ENCODE measurements at regions not wholly inside any gene's neighbourhood (a gene's known extent, or its start where the extent isn't known, plus 50 kb on each side); places are given as distances from the start of the nearest gene placed in this dataset.
"Not testable (repeated sequence)": the region's sequence is repeated elsewhere in the genome, so short reads cannot be mapped to it uniquely, and the experiment has no call there.

GRCh38 chrX:37904833-37905232 lies 57.5 kb upstream of the DYNLT3 start:
- in situ Hi-C loops (cut with HindIII; ENCODE audit: low pct_unique_long_range_greater_than_20kb, low sequenced_read_pairs) = no loop called here
- DNase-seq (ENCODE audit: low read depth) = no peak

DNA sequence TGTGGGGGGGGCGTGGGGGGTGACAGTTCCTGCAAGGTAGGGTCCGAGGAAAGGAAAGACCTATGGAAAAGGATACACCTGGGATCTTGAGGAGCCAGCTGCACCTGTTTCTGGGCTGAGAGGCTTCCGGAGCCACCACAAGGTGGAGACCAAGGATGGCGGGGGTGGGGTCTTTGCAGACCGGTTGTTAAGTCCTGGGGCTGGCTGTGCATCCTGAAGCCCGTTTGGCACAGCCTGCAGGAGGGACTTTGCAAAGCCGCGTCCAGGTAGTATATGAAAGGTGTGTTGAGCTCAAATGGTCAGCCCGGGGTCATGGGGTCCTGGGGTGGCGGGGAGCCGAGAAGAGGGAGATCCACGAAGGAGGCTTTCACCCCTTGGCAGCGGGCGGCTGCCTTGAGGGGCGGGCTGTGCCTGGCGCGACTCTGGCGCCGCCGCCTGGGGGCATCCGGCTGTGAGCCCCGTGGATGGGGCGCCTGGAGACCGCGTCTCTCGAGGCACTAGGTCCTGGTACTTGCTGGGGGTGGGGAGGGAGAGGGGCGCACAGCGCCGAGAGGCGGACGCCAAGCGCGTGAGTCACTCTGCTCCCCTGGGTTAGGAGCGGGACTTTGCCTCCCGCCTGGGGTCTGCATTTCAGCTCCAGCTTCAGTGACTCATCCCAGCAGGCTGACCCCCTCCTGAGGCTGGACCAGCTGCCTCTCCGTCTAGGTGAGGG lies 58.2 kb upstream of the DYNLT3 start:
- in situ Hi-C loops (cut with HindIII; ENCODE audit: low pct_unique_long_range_greater_than_20kb, low sequenced_read_pairs) = no loop called here
- DNase-seq (ENCODE audit: low read depth) = no peak

GRCh38 chrX:37906357-37906756 lies 59.0 kb upstream of the DYNLT3 start:
- no peak for DNase-seq (ENCODE audit: low read depth)
- in situ Hi-C loops (cut with HindIII; ENCODE audit: low pct_unique_long_range_greater_than_20kb, low sequenced_read_pairs) = no loop called here

GRCh38 chrX:37910186-37910585 lies 62.8 kb upstream of the DYNLT3 start:
- in situ Hi-C loops (cut with HindIII; ENCODE audit: low pct_unique_long_range_greater_than_20kb, low sequenced_read_pairs) = no loop called here
- no peak for DNase-seq (ENCODE audit: low read depth)

DNA sequence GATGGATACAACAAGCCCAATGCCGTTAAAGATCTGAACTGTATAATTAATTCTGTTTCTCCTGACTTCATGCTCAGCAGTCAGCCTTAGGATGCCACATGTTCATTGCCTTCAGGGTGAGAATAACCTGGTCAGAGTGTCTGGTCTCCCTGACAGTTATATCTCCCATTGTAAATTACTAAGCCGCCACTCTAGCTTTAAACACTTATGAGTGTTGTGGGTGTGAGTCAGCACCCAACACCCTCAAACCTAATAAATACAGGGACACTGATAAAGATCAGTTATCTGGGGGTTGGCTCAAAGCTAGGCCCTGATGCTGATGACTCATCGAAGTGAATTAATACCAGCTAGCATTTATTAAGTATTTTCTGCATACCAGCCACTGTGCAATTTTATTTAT lies 64.9 kb upstream of the DYNLT3 start:
- DNase-seq (ENCODE audit: low read depth) = peak; percentile 65
- in situ Hi-C loops (cut with HindIII; ENCODE audit: low pct_unique_long_range_greater_than_20kb, low sequenced_read_pairs) = no loop called here

- no peak for DNase-seq (ENCODE audit: low read depth)
- in situ Hi-C loops (cut with HindIII; ENCODE audit: low pct_unique_long_range_greater_than_20kb, low sequenced_read_pairs) = no loop called here
These were observed 65.4 kb upstream of the DYNLT3 start for GRCh38 chrX:37912777-37913176.

DNA sequence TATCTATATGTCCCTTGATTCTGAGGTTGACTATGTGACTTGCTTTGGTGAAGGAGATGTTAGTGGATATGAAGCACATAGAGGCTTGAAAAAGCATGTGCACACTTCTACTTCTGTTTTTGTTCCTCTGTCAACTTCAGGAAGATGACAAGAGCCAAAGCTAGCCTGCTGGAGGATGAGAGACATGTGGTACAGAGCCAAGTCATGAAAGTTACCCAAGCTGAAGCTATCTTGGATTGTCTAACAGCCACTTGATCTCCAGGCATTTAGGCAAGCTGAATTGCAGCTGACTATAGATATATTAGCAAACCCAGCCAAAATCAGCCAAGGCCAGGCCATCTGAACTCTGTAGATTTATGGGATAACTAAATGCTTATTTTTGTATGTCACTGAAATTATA lies 70.8 kb upstream of the DYNLT3 start:
- DNase-seq (ENCODE audit: low read depth) = no peak
- in situ Hi-C loops (cut with HindIII; ENCODE audit: low pct_unique_long_range_greater_than_20kb, low sequenced_read_pairs) = no loop called here

GRCh38 chrX:37918703-37919102 lies 71.3 kb upstream of the DYNLT3 start:
- in situ Hi-C loops (cut with HindIII; ENCODE audit: low pct_unique_long_range_greater_than_20kb, low sequenced_read_pairs) = no loop called here
- DNase-seq (ENCODE audit: low read depth) = no peak

DNA sequence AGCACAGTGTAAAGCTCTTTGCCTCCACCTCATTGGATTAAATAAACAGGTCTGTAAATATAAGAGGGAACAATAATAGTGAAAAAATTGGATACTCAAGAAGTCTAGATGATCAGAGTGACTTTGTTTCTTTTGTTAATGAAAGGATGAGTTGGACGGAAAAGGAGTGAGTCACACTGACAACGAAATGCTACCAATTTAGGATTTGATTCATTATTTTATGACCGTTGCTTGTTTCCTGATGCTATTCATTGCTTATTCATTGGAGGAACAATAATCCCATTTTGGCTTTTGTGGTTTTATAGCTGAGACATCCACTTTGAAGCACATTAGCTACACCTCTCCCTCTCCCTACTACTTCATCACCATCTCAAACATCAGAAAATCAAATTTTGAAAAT lies 74.4 kb upstream of the DYNLT3 start:
- no peak for DNase-seq (ENCODE audit: low read depth)
- in situ Hi-C loops (cut with HindIII; ENCODE audit: low pct_unique_long_range_greater_than_20kb, low sequenced_read_pairs) = no loop called here

DNA sequence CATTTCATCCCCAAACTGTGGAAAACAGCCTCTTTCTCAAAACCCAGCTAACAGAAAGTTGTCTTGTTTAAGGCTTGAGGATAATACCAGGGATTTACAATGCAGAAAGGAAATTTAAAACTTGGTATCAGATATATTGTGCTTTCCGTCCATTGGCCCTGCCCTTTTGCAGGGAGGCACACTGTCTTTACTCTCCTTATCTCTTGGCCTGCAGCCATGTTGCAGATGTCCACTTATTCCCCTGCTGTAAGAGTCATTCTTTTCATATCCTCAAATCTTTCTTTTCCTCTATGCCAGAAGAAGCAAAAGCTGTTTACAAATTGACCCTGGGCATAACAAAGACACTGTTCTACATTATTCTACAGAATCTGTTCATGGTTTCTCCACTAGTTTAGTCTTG lies 75.6 kb upstream of the DYNLT3 start:
- in situ Hi-C loops (cut with HindIII; ENCODE audit: low pct_unique_long_range_greater_than_20kb, low sequenced_read_pairs) = no loop called here
- DNase-seq (ENCODE audit: low read depth) = no peak

- DNase-seq (ENCODE audit: low read depth); in situ Hi-C loops (cut with HindIII; ENCODE audit: low pct_unique_long_range_greater_than_20kb, low sequenced_read_pairs): not testable (repeated sequence)
These were observed 78.4 kb upstream of the DYNLT3 start for GRCh38 chrX:37925761-37926160.

DNA sequence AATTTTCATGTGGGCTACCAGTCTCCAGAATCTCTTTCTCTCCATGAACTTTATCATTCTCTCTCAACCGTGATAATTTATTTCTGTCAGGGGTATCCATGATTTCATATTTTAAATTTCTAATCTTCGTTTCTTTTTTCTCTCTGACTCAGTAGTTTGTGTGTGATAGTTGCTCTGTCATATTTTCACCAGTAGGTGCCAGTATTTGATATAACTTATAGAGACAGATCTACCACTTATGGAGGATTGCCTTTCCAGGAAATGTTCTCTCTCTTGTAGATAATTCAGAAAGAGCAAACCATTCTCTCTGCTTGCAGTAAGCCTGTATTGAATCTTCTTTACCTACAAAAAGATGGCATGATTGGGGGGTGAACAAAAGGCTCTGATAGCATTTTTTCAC lies 79.3 kb upstream of the DYNLT3 start:
- in situ Hi-C loops (cut with HindIII; ENCODE audit: low pct_unique_long_range_greater_than_20kb, low sequenced_read_pairs) = no loop called here
- DNase-seq (ENCODE audit: low read depth) = peak; percentile 15

GRCh38 chrX:37942170-37942569 lies 64.2 kb upstream of the SYTL5 start:
- in situ Hi-C loops (cut with HindIII; ENCODE audit: low pct_unique_long_range_greater_than_20kb, low sequenced_read_pairs) = no loop called here
- DNase-seq (ENCODE audit: low read depth) = no peak

- DNase-seq (ENCODE audit: low read depth) = no peak
- in situ Hi-C loops (cut with HindIII; ENCODE audit: low pct_unique_long_range_greater_than_20kb, low sequenced_read_pairs) = no loop called here
These were observed 62.6 kb upstream of the SYTL5 start for GRCh38 chrX:37943554-37944344.

GRCh38 chrX:37946197-37946596 lies 60.2 kb upstream of the SYTL5 start:
- in situ Hi-C loops (cut with HindIII; ENCODE audit: low pct_unique_long_range_greater_than_20kb, low sequenced_read_pairs) = no loop called here
- DNase-seq (ENCODE audit: low read depth) = no peak

- DNase-seq (ENCODE audit: low read depth) = no peak
- in situ Hi-C loops (cut with HindIII; ENCODE audit: low pct_unique_long_range_greater_than_20kb, low sequenced_read_pairs) = no loop called here
These were observed 51.1 kb upstream of the SYTL5 start for GRCh38 chrX:37955273-37955672.

GRCh38 chrX:37956223-37956622 lies 50.1 kb upstream of the SYTL5 start:
- DNase-seq (ENCODE audit: low read depth) = no peak
- in situ Hi-C loops (cut with HindIII; ENCODE audit: low pct_unique_long_range_greater_than_20kb, low sequenced_read_pairs) = no loop called here
